ENCODE measurements at regions not wholly inside any gene's neighbourhood (a gene's known extent, or its start where the extent isn't known, plus 50 kb on each side); places are given as distances from the start of the nearest gene placed in this dataset.
A peak's percentile ranks its signal among the peaks of the same experiment; 100 is the strongest.

DNA sequence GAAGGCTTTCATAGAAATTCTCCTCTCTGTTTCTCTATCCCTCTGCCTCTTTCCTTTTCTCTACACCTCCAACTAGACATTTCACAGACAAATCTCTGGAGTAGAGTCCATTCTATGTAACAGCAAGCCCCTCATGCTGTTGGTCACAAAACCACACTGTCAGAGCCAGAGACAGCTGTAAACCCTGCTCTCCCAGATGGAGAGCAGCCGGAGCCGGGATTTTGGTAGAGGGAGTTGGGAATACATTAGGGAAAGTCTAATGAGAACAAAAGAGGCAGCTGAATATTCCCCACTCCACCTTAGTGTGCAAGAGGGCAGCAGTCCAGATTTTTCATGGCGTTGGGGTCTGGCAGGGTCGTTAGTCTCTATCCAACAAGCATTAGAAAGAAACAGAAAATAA is 68.3 kb upstream of the EDN1 start:
- TF ChIP-seq, protein P1, sequence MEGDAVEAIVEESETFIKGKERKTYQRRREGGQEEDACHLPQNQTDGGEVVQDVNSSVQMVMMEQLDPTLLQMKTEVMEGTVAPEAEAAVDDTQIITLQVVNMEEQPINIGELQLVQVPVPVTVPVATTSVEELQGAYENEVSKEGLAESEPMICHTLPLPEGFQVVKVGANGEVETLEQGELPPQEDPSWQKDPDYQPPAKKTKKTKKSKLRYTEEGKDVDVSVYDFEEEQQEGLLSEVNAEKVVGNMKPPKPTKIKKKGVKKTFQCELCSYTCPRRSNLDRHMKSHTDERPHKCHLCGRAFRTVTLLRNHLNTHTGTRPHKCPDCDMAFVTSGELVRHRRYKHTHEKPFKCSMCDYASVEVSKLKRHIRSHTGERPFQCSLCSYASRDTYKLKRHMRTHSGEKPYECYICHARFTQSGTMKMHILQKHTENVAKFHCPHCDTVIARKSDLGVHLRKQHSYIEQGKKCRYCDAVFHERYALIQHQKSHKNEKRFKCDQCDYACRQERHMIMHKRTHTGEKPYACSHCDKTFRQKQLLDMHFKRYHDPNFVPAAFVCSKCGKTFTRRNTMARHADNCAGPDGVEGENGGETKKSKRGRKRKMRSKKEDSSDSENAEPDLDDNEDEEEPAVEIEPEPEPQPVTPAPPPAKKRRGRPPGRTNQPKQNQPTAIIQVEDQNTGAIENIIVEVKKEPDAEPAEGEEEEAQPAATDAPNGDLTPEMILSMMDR (conservative IDR thresholded peaks at IDR 0.05), result no peak

More for the DNA sequence above, 68.3 kb upstream of the EDN1 start:
- no peak overlapping the region for H3T11ph ChIP-seq (ENCODE audit: low read length)
- no peak for DNase-seq
- H3K4me1 ChIP-seq (ENCODE audit: insufficient read depth, low read length), result no peaks in the 10 kb centered on the region
- H3K23ac ChIP-seq (ENCODE audit: insufficient read length, low read depth, low read length), result no peak overlapping the region
- H2BK15ac ChIP-seq (ENCODE audit: low read depth, low read length), result no peak overlapping the region
- no peak overlapping the region for H3K4ac ChIP-seq (ENCODE audit: low read depth, low read length)
- H3K4me2 ChIP-seq (ENCODE audit: insufficient read depth, insufficient read length, low read length), result no peak overlapping the region
- no peaks in the 10 kb centered on the region for H4K20me1 ChIP-seq (ENCODE audit: control insufficient read depth, insufficient read depth, insufficient read length)
- H3K27ac ChIP-seq (ENCODE audit: insufficient read length, low read depth, low read length), result no peak overlapping the region
- H3K23me2 ChIP-seq (ENCODE audit: insufficient read length, low read depth, low read length, poor library complexity, severe bottlenecking), result no peaks in the 10 kb centered on the region
- H3K18ac ChIP-seq (ENCODE audit: insufficient read length, low read depth, low read length), result no peak overlapping the region
- no peaks in the 10 kb centered on the region for H3K27me3 ChIP-seq (ENCODE audit: insufficient read depth, low read length)
- H2BK5ac ChIP-seq (ENCODE audit: insufficient read length, low read length), result no peak overlapping the region
- H3K56ac ChIP-seq (ENCODE audit: insufficient read length, low read depth, low read length), result no peak overlapping the region
- no peak overlapping the region for H2AK5ac ChIP-seq (ENCODE audit: insufficient read length, low read length)
- Mint-ChIP-seq H3K36me3 (ENCODE audit: insufficient read depth in 1 of 3, low read depth in 3 of 3) (no peaks in the 10 kb centered on the region), H3K4me1 (peaks cover 4 to 8% of the 10 kb centered on the region in 2 experiments; a peak in 3 of 4 replicates), H3K27ac (peak overlapping the region in 1 of 3 experiments; percentile 3; a peak in 1 of 7 replicates), H3K9me3 (no peaks in the 10 kb centered on the region), H3K4me3 (no peak overlapping the region), H3K27me3 (ENCODE audit: low read depth) (no peaks in the 10 kb centered on the region)
- no peak overlapping the region for H3K9ac ChIP-seq (ENCODE audit: extremely low read depth, insufficient read length, low read length)
- H4K91ac ChIP-seq (ENCODE audit: insufficient read length, low read depth, low read length), result no peak overlapping the region
- no peaks in the 10 kb centered on the region for H3K9me3 ChIP-seq (ENCODE audit: control insufficient read depth, low read depth, low read length)
- H3K79me2 ChIP-seq (ENCODE audit: insufficient read depth, low read length), result no peaks in the 10 kb centered on the region
- no peak overlapping the region for H2BK120ac ChIP-seq (ENCODE audit: low read depth, low read length, poor library complexity, severe bottlenecking)
- no peak overlapping the region for H2AFZ ChIP-seq (ENCODE audit: low read length)
- no peak overlapping the region for H3K14ac ChIP-seq (ENCODE audit: insufficient read depth, low read length)
- H4K8ac ChIP-seq (replicated peaks; ENCODE audit: insufficient read length, low read depth, low read length), result no peak overlapping the region
- no CpG with 5 or more reads among the region's 4 CpGs for WGBS (ENCODE audit: extremely low coverage, insufficient read length, low lambda C conversion rate)
- H2BK12ac ChIP-seq (ENCODE audit: insufficient read length, low read depth, low read length), result no peak overlapping the region
- H3K79me1 ChIP-seq (ENCODE audit: insufficient read depth, low read depth, low read length, poor library complexity, severe bottlenecking), result no peaks in the 10 kb centered on the region
- no peak overlapping the region for H4K5ac ChIP-seq (ENCODE audit: insufficient read length, low read depth, low read length)
- H2BK20ac ChIP-seq (ENCODE audit: low read depth, low read length, poor library complexity, severe bottlenecking), result no peak overlapping the region
